ENCODE measurements at regions not wholly inside any gene's neighbourhood (a gene's known extent, or its start where the extent isn't known, plus 50 kb on each side); places are given as distances from the start of the nearest gene placed in this dataset.
A peak's percentile ranks its signal among the peaks of the same experiment; 100 is the strongest.

GRCh38 chr10:114711176-114711868 is 53.2 kb upstream of the ABLIM1 start (continued):
- TF ChIP-seq RELA (CRISPR knock-in tag; IDR thresholded peaks at IDR 0.05; ENCODE audit: borderline replicate concordance) = no peak
- no peak for TF ChIP-seq HMGA2 (CRISPR knock-in tag; IDR thresholded peaks at IDR 0.05)
- no peak for TF ChIP-seq NR1H2 (CRISPR knock-in tag; IDR thresholded peaks at IDR 0.05)

- H3K4me3 Mint-ChIP-seq = no peak overlapping the region
- H3K36me3 Mint-ChIP-seq = no peaks in the 10 kb centered on the region
Observed at GRCh38 chr10:114711869-114712250, 53.8 kb upstream of the ABLIM1 start.

More at GRCh38 chr10:114711869-114712250, 53.8 kb upstream of the ABLIM1 start:
- ChIA-PET CTCF (interaction anchor here (0.6 to 2.0 kb wide), 6 partner anchors 17 to 418 kb away, joined by 3 to 8 read pairs (median 4); partner anchors contain the start of gene FHIP2A), POLR2A (no interaction called here)
- Mint-ChIP-seq H3K9me3 (no peaks in the 10 kb centered on the region), H3K27me3 (ENCODE audit: low read depth) (no peaks in the 10 kb centered on the region), H3K27ac (no peak overlapping the region), H3K4me1 (peaks cover 45% of the 10 kb centered on the region)
- ATAC-seq = peak; percentile 29
- TF ChIP-seq AFF4 (CRISPR knock-in tag; IDR thresholded peaks at IDR 0.05; ENCODE audit: borderline replicate concordance) (no peak), ZNF219 (CRISPR knock-in tag; IDR thresholded peaks at IDR 0.05; ENCODE audit: borderline replicate concordance) (no peak), GTF2I (CRISPR knock-in tag; conservative IDR thresholded peaks at IDR 0.05) (no peak), TCF7 (CRISPR knock-in tag; IDR thresholded peaks at IDR 0.05; ENCODE audit: low read depth) (no peak), E2F5 (CRISPR knock-in tag; IDR thresholded peaks at IDR 0.05) (no peak), ZNF532 (CRISPR knock-in tag; IDR thresholded peaks at IDR 0.05; ENCODE audit: borderline replicate concordance) (no peak), CBFB (CRISPR knock-in tag; IDR thresholded peaks at IDR 0.05; ENCODE audit: low read depth) (no peak), ETV6 (CRISPR knock-in tag; IDR thresholded peaks at IDR 0.05) (no peak)
- DNase-seq (ENCODE audit: low spot score) = no peak

All from WTC11 (cell line).